RWPE1 (cell line): ENCODE measurements at regions not wholly inside any gene's neighbourhood (a gene's known extent, or its start where the extent isn't known, plus 50 kb on each side); places are given as distances from the start of the nearest gene placed in this dataset.

Source experiments
- CTCF ChIA-PET: fragments of 350-600 bp; sonication (Branson Sonifier 250); formaldehyde crosslinking; extraction: SDS; loops from one replicate; lab custom pipeline; 2021; lab: Yijun Ruan, JAX
- POLR2A ChIA-PET: fragments of 400-600 bp; formaldehyde crosslinking; extraction: SDS; loops from one replicate; lab custom pipeline; 2020; ENCODE audit warnings: antibody characterized with exemption; ENCODE audit not compliant: low non-redundant PET; lab: Yijun Ruan, JAX
- DNase-seq: peaks from one replicate; pipeline ENCODE4 v3.0.0; 2012; ENCODE audit warnings: low spot score
- H3K27ac ChIP-seq: fragments of 450-650 bp; 2 replicates; pipeline ENCODE4 v1.5.1; 2017
- CTCF ChIP-seq: fragments of 450-650 bp; conservative IDR thresholded peaks from 2 replicates; pipeline ENCODE4 v1.5.1; 2017; ENCODE audit warnings: low read depth, mild to moderate bottlenecking

GRCh38 chr4:183384983-183385382 is 59.5 kb upstream of the CDKN2AIP start:
- CTCF ChIA-PET: no interaction called here
- POLR2A ChIA-PET: no interaction called here
- DNase-seq: no peak
- no peak overlapping the region for H3K27ac ChIP-seq
- no peak for TF ChIP-seq CTCF

- no peak overlapping the region for H3K27ac ChIP-seq
- no peak for TF ChIP-seq CTCF
- ChIA-PET CTCF (interaction anchor here (0.9 kb wide), 1 partner anchor 19 kb away, joined by 5 read pairs; no protein-coding TSS in a partner anchor), POLR2A (no interaction called here)
- no peak for DNase-seq
Measured at GRCh38 chr4:183388021-183388420, 56.4 kb upstream of the CDKN2AIP start.

GRCh38 chr4:183388777-183389176 is 55.7 kb upstream of the CDKN2AIP start:
- CTCF ChIA-PET: interaction anchor here (0.7 kb wide), 1 partner anchor 18 kb away, joined by 3 read pairs; no protein-coding TSS in a partner anchor
- no peak for DNase-seq
- POLR2A ChIA-PET: no interaction called here
- no peak for TF ChIP-seq CTCF
- H3K27ac ChIP-seq: no peak overlapping the region

- ChIA-PET CTCF (no interaction called here), POLR2A (no interaction called here)
- no peak overlapping the region for H3K27ac ChIP-seq
- TF ChIP-seq CTCF: no peak
- no peak for DNase-seq
Measured at GRCh38 chr4:183390374-183390773, 54.1 kb upstream of the CDKN2AIP start.

- no peak for TF ChIP-seq CTCF
- no peak for DNase-seq
- ChIA-PET POLR2A (no interaction called here), CTCF (no interaction called here)
- no peak overlapping the region for H3K27ac ChIP-seq
Measured at GRCh38 chr4:183391204-183391603, 53.2 kb upstream of the CDKN2AIP start.

GRCh38 chr4:183392377-183392776 is 52.1 kb upstream of the CDKN2AIP start:
- POLR2A ChIA-PET: no interaction called here
- CTCF ChIA-PET: no interaction called here
- no peak for DNase-seq
- no peak overlapping the region for H3K27ac ChIP-seq
- no peak for TF ChIP-seq CTCF
